Activated T-helper 1 cell treated with anti-CD3 and anti-CD28 coated beads, Interleukin-2, amount 50 U/mL, for 16 hours (primary cell): ENCODE measurements at regions not wholly inside any gene's neighbourhood (a gene's known extent, or its start where the extent isn't known, plus 50 kb on each side); places are given as distances from the start of the nearest gene placed in this dataset.
"Not testable (repeated sequence)": the region's sequence is repeated elsewhere in the genome, so short reads cannot be mapped to it uniquely, and the experiment has no call there.

Source experiments
- DNase-seq, 2 donors: peaks; one replicate each; pipeline ENCODE4 v3.0.0-alpha.2; 2020; ENCODE audit warnings: low read depth in 1 of 2, low spot score in 1 of 2

DNA sequence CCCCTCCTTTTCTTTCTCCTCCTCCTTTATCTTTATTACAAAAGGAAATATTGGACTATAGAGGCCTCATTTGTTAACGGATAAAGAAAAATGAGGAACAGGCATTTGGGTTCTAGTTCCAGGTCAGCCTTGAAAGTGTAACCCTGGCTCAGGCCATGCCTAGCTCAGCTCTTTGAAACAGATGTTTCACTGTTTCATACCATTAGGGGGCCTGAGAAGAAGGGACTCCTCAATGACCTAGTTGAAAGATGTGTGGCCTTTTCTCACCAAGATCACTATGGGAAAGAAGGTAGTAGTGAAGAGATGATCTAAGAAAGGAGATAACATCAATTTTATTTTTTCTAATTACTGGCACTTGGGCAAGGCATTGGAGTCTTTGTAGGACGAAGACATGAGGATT lies 952.7 kb downstream of the SLC4A3 start:
- no peak for DNase-seq

DNA sequence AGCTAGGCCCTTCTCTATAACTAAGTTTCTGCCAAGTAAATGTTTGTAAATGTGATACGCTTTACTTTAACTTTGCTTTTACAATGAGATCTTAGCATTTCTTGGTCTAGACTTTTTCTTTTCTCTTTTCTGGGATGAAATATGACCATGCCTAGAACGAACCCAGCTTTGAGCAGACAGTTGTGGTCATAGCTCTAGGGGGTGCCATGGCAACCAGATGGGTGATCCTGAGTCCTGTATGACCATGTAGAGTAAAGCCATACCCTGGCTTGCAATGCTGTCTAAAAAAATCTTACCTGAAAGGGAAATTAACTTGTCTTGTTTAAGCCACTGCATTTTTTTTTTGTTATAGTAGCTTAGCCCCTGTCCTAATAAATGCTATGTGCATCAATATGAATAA lies 956.3 kb downstream of the SLC4A3 start:
- no peak for DNase-seq

DNA sequence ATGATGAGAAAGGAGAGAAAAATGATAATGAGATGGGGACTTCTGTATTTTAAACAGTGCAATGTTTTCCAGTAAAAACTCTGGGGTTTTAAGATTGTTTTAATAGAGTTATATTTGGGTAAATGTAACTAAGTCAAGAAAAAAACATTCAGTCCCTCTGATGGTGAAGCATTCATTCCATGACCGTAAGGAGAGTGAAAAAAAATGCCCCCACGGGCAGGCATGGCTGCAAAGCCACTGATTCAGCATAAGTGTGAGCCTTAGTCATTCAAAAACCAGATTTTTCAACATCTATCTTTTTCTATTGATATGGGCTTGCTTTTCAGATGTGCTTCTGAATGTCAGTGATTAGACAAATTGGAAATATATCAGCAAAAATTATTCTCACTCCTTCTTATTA lies 957.8 kb downstream of the SLC4A3 start:
- no peak for DNase-seq

DNA sequence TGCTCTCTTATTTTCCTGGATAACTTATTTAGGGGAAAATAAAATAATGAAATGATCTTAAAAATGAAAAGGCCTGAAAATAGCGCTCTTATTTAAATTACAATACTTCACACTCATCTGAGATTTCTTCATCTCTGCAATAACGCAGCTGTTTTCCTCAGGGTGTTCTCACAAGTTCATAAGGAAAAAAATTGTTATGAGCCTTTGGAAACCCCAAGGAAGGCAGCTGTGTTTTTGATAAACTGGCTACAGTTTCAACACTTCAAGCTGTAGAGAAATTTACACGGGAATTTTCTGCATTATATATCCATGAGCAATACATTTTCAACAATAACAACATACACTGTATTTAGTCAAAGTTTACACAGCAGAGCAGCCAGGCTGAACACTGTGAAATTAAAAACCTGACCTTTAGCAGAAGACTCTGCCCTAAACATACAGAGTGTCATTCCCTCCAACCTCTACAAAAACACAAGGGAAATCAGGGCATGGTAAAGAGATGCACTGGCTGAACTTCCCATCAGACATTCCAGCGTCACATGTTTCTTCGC lies 959.6 kb downstream of the SLC4A3 start:
- no peak for DNase-seq

DNA sequence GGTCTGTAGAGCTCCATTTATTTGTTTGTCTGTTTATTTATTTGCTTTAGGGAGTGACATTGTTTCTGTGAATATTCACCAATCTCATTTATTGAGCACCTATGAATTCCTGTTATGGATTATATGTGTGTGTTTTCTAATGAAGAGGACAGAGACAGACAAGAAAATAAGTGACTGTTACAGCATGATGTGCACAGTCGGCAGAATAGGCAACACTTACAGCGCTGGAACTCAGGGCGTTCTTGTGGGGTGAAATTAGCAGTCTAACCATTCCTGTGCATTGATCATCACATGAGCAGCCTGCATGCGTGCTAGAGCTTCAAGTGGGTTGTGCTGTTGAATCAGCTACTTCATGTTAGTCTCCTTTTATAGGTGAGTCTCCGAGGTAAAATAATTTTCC lies 960.7 kb downstream of the SLC4A3 start:
- no peak for DNase-seq

DNA sequence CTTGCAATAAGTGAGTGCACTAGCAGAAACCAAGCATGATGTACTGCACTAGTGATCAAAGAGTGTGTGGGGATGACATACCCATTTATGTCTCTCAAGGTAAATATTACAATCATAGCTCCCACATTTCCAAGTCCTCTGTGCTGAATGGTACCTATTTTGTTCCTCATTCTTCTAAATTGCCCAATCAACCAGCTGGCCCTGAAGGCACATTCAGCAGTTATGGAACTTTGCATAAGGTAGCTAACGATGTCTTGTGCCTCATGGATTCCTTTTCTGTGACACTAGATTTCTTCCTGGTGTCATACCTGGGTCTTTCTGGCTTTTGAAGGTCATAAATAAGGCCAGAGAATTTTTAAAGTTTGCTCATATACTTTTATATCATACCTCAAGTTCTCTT lies 963.0 kb downstream of the SLC4A3 start:
- DNase-seq: no peak

DNA sequence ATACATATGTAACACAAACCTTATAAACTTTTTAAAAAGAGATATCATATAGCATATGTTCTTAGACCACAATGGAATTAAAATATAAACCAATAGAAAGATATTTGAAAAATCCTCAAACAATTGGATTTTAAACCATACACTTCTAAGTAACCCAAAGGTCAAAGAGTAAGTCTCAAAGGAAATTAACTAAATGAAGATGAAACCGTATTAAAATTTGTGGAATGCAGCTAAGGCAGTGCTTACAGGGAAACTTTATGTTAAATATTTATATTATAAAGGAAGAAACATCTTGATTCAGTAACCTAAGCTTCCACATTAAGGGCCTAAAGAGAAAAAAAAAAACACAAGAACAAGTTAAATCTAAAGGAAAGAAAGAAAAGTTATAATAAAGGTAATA lies 966.1 kb downstream of the SLC4A3 start:
- no peak for DNase-seq

DNA sequence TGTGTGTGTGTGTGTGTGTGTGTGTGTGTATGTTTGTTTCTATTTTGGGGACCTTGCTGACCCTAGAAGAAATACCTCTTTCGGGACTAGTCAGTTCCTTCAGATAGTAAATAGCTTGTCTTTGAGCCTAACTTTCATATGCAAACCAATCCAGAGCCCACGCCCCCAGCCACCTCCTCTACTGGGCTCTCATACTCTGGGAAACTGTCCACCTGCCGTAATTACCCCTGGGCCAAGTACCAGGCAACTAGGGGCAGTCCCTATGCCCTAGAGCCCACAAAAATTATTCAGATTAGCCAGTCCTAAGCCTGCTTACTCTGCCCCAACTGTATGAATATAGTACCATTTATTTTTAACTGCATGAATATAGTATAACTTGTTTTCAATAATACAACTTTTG lies 970.4 kb downstream of the EPHA4 start:
- DNase-seq: no peak

DNA sequence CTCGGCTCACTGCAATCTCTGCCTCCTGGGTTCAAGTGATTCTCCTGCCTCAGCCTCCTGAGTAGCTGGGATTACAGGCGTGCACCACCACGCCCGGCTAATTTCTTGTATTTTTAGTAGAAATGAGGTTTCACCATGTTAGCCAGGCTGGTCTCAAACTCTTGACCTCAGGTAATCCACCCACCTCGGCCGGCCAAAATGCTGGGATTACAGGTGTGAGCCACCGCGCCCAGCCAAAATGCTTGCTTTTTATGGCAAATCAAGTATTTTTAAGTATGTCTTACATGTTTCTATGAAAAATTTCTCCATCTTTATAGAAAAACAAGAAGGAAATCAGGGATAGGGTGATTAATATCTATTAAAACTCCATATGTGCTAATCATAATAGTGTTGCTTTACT lies 959.1 kb downstream of the EPHA4 start:
- DNase-seq: not testable (repeated sequence)

DNA sequence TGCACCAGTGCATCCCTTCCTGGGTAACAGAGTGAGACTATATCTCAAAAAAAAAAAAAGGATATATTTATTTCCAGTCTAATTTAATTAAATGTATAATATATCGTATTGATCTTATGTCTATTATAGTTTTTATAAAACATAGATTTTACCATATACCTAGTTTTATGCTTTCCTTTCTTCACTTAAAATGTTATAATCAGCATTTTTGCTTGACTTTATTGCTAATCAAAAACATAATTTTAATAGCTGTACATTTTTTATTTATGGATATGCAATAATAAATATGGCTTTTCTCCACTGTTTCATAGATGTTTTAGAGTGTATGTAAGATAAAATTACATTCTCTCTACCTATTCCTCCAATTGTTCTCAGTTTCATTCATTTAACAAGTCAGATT lies 958.0 kb downstream of the EPHA4 start:
- DNase-seq: no peak

DNA sequence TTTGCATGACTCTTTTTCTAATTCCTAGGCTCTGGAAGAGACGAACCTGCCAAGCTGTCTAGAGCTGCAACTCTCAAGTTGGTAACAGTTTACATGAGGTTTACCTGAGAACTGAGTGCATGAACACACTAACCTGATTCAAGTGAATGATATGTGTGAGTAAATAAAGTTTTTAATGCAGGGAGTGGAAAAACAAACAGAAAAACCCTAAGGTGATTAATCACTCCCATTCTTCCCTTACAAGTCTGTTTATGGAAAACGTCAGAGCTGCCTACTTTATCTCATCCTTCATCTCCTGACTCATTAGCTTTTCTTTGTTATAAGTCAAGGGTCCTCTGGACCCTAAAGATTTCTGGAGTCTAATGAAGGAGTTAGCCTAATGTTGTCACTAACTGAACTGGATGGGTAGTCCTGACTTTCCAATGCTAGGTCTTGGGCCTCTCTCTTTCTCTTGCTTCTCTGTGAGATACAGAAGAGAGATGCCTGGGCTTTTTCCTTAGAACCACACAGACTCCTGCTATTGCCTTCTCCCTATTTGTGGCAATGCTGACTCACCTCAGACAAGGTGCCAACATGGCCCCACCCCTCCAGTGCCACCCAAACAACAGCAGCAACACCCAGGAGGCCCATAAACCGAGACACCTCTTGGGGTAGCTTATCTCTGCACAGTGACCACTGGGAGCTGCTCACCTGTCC lies 952.4 kb downstream of the EPHA4 start:
- DNase-seq: no peak

DNA sequence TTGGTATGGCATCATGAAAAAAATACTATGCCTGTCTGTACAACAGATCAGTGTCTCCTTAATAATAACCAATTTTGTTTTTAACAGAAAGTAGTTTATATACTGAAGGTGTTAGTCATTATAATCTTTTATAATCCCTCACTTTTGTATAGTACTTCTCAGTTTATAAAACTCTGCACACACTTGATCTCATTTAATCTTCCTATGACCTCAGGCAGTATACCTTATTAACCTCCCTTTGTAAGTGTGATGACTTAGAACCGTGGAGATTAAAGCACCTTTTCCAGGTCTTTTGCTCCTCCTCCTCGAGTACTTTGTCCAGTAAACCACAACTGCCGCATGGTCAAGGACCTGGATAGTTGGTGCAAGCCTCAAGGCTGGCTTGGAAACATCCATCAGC lies 945.5 kb downstream of the EPHA4 start:
- no peak for DNase-seq

DNA sequence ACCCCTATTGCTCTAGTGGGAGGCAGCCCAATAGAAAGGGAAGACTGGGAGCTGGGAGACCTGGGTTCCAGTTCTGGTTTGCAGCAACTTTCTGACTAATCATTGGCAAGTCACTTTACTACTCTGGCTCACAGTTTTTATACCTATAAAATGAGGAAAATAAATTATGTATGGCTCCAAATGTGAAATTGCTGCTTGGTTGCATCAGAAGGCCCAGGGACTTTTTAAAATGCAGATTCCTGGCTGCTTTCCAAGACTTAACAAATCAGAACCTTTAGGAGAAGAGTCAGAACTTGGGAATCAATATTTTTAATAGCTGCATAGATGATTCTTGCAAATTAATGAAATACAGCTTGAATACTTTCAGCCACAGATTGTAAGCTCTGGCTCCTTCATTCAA lies 943.9 kb downstream of the EPHA4 start:
- DNase-seq: no peak

DNA sequence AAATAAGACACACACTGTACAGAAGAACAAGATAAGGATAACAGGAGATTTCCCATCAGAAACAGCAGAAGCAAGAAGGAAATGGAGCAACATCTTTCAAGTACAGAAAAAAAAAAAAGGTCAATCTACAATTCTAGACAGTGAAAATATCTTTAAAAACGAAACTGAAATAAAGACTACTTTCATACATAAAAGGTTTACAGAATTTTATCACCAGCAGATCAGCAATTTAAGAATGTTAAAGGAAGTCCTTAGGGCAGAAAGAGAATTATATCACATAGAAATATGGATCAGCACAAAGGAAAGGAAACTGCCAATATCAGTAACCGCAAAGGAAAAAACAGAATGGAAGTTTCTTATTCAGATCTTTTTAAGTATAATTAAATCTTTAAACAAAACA lies 931.0 kb downstream of the EPHA4 start:
- DNase-seq: no peak

DNA sequence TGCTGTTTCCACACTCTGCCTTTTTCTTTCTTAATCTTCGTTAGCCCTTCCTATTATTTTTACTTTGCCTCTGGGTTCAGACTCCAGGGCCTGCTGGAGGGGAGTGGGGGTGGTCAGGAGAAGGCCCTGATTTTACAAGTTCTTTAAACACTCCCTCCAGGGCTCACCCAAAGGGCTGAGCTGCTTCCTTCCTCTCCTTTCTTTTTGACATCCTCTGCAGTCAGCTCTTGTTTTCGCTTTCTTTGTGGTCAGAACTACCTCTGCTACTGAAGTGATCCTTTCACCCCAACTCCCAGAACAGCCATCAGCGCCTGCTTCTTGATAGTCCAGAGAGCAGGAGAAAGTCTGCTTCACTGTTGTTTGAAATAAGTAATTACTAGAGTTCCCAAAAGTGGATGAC lies 925.7 kb downstream of the EPHA4 start:
- DNase-seq: no peak

DNA sequence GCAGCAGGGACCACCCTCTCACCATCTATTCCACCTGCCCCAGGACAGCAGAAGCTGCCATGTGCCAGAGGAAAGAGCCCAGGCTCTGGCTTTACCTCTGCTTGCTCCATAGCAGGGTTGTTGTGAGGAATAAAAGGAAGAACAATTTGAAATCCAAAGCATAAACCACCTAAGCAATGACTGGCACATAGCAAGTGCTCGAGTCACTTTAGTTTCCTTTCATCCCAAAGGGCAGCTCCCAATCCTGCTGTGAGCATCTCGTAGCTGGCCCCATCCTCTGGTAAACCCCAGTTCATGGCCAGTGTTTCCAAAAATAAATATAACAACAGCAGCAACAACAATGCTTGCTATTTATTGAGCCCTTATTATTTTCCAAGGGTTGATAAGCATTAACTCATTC lies 923.5 kb downstream of the EPHA4 start:
- DNase-seq: no peak

DNA sequence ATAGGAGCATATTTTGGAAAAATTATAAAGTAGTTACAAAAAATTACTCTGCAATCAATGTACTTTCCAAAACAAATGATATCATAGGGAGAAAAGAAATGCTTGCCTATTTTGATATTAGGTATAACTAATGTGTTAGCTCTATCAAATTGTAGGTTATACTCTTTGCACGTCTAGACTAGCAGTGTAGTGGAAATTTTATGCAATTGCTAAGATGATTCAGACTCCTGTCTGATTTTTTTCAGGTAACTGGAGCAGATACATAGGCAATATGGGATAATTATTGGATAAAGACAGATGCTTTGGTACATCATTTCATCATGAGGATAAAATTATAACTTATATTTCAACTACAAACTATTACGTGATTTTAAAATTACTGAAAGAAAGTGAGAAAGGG lies 918.3 kb downstream of the EPHA4 start:
- DNase-seq: no peak

DNA sequence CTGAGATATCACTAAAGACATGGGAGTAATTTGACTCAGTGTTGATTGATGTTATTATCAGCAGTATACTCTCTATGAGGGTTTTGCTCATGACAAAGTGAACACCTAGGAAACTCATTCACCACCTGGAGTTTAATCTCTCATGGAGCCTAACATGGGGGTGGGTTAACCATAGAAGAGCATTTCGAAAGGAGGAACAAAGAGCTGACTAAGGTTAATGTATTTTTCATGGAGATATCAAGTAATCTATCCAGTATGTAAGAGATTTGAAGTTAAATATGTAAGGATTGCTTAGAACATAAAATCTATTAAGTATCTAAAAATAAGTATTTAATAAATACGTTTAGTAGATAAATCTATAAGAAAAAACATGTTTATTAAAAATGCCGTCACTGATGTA lies 917.8 kb downstream of the EPHA4 start:
- no peak for DNase-seq

DNA sequence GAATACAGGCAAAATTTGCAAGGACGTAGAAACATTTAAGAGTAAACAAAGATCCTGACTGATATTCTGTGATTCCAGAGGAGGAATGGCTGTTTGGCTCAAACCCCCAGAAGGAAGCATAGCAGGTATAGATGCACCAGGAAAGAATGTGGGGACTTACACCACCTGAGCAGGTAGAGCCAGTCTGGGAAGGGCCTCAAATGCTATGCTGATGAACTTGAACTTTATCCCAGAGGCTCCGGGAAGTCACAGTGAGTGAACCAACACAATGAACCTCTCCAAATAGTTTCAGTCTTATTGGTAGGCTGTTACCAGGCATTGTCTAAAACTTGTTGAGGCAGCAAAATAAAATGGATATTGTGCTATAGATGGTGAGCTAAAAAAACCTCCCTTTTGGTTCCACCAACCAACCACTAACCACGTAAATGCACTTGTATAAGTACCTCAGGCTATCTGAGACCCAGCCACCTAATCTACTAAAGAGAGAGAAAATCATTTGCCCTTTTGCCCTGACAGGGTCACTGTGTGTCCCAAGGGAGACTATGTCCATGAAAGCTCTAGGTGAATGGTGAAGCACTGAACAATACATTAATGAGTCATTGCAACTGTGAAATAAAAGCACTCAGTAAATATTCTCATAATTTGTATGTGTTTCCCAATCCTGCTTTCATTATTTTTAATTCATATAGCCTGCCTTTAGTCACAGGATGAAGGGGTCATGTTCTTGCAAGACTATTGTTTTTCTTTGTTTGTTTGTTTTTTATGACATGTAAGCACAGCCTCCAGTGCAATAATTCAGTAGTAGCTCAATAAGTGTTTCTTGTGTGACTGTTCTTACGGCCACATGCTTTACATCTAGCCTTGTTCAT lies 911.6 kb downstream of the EPHA4 start:
- no peak for DNase-seq

DNA sequence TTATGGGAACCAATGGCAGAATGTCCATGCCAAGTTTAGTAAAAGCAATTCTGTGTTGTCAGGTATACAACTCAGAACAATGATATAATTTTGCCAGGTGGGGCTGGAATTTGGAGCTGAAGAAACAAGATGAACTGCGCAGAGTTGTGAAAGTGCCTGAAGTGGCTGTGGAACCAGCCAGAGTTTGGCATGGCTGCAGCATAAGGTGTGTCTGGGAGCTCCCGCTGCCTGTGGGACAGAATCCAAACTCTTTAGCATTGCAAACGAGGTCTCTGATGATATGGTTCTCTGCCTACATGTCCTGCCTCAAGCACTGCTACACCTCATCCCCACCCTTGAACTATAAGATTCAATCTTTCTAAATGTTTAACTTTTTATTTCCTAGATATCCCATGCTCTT lies 909.7 kb downstream of the EPHA4 start:
- no peak for DNase-seq

DNA sequence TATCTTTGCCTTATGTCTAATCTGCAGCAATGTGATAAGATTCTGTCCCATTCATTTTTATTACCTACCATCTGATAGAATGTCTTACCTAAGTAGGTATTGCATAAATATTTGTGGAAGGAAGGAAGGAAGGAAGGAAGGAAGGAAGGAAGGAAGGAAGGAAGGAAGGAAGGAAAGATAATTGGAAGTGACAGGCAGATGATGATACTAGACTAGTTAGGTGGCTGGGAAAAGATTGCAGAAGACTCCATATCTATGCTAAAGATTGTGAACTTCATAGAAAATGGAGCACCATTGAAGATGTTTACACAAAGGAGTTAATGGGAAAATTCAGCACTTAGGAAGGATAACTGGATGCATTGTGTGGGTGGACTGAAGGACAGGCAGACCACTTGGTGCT lies 909.0 kb downstream of the EPHA4 start:
- no peak for DNase-seq

DNA sequence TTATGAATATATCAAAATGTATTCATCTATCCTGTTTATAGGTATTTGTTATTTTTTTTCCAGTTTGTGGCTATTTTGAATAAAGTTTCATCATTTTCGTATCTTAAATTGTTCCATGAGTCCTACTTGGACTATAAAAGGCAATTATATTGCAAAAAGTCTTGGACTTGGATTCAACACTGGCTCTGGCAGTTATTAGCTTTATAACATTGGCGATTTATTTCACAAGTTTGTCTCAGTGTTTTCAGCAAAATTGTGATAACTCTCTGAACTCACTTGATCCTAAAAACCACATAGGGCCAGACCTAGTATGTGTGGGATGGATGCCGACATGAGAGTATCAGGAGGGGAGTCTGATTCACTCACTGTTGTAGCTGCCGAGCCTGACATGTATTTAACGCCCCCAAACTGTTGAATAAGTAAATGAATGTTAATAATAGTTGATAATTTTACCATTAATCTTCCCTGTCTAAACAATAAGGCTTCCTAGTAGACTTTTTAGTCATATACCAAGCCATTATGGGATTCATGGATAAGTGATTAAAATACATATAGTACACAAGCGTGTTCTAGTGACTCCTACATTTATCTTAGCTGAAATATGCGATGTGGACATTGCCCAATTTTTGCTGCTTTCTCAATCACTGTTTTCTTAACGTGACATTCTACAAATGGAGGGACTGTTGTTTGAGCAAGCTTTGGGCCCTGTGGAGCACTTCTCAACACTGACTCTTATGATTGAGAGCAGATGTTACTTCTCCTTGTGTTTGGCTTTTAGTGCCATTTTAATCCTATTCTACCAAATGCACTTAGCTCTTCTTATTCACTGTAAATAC lies 907.6 kb downstream of the EPHA4 start:
- no peak for DNase-seq
